Urothelium cell line (cell line): ENCODE measurements at regions not wholly inside any gene's neighbourhood (a gene's known extent, or its start where the extent isn't known, plus 50 kb on each side); places are given as distances from the start of the nearest gene placed in this dataset.
A peak's percentile ranks its signal among the peaks of the same experiment; 100 is the strongest.
"Not testable (repeated sequence)": the region's sequence is repeated elsewhere in the genome, so short reads cannot be mapped to it uniquely, and the experiment has no call there.

Experiments
- DNase-seq: peaks from one replicate; pipeline ENCODE4 v3.0.0; 2011; ENCODE audit warnings: low spot score, mixed read lengths
- FAIRE-seq: peaks from 2 replicates; lab custom pipeline; 2011; peaks lifted over from hg19 to GRCh38; lab: Jason Lieb, UNC

DNA sequence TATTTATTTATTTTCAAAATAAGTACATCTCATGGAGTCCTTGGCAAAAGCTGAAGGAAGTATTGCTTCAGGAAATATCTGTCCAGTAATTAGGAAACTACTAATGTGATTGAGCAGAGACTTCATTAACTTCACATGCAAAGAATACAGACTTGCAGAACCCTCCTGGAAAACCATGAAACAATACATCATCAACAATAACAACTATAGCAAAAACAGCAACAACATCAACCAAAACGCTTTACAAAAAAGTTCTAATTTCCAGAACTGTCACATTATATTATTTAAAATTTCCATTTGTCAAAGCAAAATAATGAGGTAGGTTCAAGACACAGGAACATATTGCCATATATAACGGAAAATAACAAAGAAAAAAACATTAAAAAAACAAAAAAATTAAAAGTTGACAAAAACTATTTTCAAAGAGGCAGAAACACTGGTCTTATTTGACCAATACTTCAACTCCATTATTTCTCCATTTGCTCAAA, 79.8 kb upstream of the TOP3B start:
- DNase-seq = no peak
- FAIRE-seq = no peak

DNA sequence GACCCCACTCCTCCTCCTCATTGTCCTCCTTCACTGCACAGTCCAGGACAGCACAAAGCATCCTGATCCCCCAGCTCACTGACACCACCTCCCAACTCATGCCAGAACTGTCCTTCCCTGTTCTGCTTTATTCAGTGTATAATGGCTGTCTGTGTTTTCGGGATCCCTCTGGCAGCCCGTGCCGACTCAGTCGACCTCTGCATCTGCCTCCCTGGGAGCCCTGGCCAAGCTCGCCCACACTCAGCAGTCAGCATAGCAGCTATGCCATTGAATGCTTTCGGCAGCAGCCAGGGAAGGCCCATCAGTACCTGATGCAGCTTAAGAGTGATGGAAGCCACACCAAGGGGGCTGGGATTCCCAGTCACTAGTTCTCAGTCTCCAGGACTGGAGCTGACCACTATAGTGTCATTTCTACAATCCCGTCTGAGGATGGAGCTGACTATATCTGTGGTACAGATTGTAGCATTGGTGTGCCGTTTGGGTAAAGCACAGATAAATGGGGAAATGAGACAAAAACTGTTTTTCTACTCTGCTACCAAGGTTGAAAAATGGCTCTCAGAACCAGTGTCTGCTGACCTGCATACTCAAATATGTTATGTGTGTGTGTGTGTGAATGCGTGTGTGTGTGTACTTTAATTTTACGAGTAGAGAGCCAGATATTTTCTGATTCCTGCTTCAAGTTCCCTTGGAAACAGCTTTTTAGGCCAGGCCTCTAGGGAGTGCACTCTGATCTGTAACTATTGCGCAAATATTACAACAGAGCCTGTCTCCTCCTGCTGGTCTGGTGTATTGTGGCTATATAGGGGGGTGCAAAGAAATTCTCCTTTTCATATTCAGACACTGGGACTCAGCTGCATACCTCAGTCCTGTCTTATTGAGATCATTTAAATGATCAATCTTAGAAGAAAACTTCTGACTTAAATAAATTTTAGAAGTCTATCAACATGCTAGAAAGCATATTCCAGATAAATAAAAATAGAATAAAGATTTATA, 78.8 kb upstream of the TOP3B start:
- FAIRE-seq (peak; percentile 17), DNase-seq (no peak)

DNA sequence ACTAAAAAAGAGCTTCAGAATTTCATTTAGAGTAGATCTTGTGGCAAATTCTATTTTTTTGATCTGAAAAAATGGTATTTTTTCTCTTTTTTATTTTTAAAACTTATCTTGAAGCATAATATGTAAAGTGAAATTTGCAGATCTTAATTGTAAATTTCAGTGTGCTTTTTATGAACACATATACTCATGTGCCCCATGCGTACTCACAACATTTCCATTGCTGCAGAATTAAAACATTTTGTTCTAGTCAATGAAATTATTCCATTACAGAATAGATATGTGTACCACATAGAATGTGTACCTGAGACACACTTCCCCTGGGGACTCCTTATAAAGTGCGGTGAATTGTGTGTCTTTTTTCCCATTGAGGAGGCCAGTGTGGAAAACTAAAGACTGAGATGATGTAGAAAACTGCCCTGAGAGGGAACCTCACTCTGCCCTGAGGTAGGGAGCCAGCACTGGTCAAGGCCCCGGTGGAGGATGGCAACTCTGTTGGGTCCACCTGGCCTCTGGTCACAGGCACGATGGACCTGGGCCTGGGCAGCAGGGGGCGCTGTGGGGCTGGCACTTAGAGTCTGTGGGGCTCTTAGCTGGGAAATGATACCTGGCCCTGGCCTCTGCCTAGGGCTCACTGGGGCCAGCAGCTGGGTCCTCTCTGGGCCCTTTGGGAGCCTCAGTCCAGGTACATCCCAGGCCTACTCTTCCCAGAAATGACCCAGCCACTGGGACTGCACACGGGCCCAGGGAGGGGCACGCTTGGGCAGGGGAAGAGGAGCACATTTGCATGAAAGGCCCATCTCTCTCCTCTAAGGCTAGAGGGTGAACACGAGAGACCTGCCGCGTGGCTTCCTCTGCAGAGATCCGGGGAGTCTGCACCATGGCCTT, 77.9 kb upstream of the TOP3B start:
- DNase-seq = peak; percentile 79
- FAIRE-seq = peak; percentile 66

DNA sequence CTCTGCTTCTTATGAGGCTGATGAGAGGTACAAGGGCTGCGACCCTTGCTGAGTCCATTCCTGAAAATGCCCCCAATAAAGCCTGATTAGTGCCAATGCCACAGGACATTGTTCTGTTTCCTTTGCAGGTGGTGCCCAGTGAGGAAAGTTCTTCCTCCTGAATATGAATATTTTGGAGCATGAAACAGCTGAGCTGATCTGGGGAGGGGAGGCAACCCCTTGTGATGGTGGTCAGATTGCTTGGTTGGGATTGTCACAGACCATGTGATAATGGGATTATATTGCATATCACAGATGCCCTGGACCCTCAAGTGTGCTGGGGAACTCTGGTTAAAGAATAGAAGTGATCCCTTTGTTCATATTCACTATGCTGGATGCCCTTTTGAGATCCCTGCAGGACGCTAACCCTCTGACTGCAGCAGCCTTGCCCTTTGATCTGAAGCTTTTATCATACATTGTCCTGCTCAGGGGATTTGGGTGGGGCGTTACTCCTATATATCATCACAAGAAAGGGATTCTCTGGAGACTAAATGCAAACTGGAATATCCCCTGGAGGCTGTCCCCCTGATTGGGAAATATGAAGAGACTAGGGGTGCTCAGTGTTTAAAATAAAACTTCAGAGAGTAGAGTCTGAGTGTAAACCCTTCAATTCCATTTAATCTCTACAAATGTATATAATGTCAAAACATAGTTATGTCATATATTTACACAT, 76.9 kb upstream of the TOP3B start:
- DNase-seq = no peak
- no peak for FAIRE-seq

DNA sequence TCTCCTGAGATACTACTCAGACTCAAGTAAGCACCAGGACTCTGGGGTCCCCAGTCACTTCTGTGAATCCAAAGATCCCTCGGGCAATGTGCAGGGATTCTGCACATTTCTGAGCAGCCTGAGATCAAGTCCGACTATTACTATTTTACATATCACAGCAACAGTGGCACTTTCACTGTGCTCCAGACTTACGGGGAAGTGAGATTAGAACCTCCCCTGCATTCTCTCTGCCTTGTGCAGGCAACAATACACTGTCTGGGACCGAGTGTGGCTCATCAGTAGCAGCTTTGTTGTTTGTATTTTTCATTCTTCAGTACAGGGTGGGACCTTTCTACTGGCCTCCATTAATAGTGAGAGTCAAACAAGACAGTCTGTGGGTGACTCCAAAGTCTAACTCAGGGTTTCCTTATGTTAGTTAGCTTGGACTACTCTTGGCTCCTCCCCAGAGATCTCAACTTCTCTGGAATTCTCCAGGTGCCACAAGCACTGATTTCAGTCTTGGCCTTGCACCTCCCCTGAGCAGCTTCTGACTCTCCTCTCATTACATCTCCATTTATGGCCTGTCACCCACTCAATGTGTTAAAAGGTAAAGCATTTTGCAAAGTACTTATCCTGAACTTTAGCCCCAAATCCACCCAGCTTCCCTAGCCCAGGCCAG, 76.2 kb upstream of the TOP3B start:
- DNase-seq (no peak), FAIRE-seq (no peak)

DNA sequence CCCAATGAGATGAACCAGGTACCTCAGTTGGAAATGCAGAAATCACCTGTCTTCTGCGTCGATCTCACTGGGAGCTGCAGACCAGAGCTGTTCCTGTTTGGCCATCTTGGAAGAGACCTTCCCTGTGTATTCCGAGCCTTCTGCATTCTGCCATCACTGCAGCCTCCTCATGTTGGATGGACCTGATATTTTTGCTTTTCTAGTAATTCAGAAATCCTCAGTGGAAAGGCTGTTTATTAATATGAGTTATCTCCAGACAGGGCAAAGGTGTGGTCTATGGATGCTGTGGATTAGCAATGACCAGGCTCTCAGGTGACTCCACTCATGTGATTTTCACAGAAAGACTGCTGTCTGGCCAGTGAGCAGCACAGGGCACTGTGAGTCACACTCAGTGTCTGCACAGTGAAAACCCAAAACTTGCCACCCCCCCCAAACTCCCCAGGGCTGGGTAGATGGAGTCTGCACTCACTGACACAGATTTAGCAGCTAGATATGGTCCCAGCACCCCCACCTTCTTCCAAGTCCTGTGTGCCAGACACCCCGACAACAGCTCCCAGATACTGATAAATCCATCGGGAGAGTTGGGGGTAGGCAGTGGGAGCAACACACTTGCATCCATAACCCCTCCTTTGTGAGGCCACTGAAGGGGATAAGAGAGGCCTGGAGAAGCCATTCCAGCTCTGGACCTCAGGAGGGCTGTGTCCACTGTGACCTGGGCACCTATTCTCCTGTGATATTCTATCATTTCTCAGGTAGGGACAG, 75.2 kb upstream of the TOP3B start:
- FAIRE-seq = no peak
- no peak for DNase-seq

DNA sequence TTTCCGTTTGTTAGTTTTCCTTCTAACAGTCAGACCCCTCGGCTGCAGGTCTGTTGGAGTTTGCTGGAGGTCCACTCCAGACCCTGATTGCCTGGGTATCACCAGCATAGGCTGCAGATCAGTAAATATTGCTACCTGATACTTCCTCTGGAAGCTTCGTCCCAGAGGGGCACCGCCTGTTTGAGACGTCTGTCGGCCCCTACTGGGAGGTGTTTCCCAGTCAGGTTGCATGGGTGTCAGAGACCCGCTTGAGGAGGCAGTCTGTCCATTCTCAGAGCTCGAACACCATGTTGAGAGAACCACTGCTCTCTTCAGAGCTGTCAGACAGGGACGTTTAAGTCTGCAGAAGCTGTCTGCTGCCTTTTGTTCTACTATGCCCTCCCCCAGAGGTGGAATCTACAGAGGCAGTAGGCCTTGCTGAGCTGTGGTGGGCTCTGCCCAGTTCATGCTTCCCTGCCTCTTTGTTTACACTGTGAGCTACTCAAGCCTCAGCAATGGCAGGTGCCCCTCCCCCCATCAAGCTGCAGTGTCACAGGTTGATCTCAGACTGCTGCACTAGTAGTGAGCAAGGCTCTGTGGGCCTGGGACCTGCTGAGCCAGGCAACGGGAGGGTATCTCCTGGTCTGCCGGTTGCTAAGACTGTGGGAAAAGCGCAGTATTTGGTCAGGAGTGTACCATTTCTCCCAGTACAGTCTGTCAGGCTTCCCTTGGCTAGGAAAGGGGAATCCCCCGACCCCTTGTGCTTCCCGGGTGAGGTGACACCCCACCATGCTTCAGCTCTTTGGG, 74.4 kb upstream of the TOP3B start:
- not testable (repeated sequence) for DNase-seq, FAIRE-seq

DNA sequence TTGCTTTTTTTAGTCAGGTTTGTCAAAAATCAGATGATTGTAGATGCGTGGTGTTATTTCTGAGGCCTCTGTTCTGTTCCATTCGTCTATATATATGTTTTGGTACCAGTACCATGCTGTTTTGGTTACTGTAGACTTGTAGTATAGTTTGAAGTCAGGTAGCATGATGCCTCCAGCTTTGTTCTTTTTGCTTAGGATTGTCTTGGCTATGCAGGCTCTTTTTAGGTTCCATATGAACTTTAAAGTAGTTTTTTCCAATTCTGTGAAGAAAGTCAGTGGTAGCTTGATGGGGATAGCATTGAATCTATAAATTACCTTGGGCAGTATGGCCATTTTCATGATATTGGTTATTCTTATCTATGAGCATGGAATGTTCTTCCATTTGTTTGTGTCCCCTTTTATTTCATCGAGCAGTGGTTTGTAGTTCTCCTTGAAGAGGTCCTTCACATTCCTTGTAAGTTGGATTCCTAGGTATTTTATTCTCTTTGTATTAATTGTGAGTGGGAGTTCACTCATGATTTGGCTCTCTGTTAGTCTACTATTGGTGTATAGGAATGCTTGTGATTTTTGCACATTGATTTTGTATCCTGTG, 70.1 kb upstream of the TOP3B start:
- FAIRE-seq, DNase-seq: not testable (repeated sequence)

DNA sequence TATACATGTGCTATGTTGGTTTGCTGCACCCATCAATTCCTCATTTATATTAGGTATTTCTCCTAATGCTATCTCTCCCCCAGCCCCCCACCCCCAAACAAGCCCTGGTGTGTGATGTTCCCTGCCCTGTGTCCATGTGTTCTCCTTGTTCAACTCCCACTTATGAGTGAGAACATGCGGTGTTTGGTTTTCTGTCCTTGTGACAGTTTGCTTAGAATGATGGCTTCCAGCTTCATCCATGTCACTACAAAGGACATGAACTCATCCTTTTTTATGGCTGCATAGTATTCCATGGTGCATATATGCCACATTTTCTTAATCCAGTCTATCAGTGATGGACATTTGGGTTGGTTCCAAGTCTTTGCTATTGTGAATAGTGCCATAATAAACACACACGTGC, 68.4 kb upstream of the TOP3B start:
- FAIRE-seq, DNase-seq: not testable (repeated sequence)

DNA sequence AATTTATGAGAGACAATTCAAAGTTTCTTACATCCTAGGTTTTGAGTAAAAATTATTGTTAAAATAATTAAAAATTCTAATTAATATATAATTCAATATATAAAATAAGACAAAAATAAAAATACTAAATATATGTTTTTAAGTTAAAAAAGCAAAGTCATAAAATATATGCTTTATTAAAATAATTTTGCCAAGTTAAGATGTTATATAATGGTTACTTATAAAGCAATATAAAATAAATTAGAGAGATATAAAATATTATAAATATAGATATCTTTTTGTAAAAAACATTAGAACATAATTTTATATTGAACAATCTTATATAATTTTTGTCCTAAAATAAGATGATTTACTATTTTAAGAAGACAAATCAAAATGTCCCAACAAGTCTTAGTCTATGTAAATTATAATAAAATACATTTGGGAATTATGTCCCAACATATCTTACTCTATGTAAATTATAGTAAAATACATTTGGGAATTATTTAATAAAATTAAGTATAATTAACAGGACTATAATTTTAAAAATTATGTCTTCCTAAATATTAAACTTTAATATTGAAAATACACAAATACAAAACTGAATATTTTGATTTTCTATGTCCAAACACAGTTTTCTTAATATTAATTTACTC, 67.7 kb upstream of the TOP3B start:
- DNase-seq (no peak), FAIRE-seq (no peak)

DNA sequence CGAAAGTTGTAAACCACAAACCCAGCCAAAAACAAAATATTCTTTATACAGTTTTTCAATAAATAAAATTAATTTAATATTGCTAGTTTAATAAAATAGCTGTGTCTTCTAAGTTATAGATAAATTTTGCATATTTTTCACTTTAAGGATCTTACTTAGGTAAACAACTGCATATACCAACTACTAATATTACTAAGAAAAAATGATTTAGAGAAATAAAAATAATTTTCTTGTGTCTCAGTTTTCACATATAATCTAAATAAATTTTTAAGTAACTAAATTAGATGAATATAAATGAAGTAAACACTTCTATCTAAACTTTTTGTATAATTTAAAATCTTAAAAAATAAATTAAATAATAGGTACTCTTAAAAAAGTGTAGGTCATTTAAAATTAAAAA, 67.1 kb upstream of the TOP3B start:
- DNase-seq = no peak
- no peak for FAIRE-seq

DNA sequence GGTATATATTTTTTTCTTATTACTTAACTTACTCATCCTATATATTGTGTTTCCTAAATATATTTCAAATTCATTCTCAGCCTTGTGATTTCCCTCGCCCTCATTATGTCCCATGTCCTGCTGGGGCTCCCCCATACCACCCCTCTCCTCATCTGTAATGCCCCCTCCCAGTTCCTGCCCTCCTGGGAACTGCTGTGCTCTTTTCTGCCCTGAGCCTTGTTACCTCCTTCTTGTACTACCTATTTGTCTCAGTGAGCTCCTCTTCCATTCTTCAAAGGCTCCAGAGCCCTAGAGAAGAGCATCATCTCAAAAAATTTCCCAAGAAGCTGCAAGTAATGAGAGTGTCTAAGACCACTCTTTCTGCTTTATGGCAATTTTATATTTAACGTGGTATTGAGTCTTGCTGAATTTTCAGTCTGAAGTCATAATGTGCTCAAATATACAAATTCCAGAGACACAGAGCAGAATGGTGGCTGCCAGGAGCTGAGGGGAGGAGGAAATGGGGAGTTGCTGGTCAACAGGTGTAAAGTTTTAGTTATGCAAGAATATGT, 66.5 kb upstream of the TOP3B start:
- DNase-seq (no peak), FAIRE-seq (no peak)

DNA sequence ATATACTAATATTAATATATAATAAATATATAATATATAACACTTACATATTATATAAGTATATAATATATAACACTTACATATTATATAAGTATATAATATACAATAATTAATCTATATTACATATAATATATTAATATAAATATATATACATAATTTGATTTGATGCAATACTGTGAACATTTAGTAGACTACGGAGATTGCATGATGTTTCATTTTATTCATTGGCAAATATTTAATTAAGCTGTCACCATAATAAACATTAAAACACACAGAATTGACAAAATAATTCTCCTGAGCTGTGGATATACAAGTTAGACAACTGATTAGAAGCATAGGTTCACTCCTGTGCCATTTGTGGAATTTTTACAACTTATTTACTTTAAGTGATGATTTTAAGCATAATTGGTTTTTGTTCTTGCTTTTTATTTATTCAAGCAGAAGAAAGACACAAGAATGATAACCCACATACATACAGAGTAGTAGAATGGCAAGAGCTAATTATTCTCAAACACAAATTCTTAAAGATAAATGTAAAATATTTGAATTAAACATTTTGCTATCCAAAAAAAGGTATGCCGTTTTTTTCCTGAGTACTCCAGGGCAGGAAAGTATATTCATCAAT, 65.8 kb upstream of the TOP3B start:
- FAIRE-seq = no peak

DNA sequence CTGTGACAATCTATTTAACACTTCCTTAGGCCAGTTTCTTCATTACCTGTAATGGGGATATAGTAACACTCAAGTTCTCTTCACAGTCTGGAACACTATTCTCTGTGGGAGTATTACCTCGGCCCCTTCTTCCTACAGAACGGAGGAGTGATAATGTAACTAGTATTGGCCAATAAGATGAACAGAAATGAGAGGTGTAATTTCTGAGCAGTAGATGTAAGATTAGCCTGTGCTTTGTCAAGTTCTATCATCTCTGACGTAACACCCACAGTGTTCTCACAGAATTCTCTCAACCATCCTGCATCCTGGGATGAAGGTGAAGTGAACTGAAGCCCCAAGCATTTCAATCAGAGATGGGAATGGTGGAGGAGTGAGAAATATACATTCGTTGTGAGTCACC, 65.2 kb upstream of the TOP3B start:
- DNase-seq (no peak), FAIRE-seq (peak; percentile 30)

More for the DNA sequence above, 65.8 kb upstream of the TOP3B start:
- no peak for DNase-seq

DNA sequence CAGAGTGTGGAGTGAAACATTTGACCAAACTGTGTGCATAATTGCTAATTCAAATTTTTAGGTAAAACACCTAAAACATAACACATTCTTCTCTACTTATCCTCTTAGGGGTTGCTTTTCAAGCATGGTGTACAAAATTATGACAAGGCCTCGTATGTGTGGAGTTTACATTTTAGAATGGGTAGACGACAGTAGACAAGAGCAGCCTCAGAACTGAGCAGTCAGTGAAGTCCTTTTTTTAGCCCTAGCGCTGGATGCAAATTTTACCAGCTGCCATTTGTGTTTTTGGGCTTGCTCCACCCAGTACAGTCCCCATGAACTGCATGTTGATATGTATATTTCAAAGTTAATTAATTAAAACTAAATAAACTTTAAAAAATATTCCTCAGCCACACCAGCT, 64.7 kb upstream of the TOP3B start:
- no peak for DNase-seq
- peak; percentile 37 for FAIRE-seq

DNA sequence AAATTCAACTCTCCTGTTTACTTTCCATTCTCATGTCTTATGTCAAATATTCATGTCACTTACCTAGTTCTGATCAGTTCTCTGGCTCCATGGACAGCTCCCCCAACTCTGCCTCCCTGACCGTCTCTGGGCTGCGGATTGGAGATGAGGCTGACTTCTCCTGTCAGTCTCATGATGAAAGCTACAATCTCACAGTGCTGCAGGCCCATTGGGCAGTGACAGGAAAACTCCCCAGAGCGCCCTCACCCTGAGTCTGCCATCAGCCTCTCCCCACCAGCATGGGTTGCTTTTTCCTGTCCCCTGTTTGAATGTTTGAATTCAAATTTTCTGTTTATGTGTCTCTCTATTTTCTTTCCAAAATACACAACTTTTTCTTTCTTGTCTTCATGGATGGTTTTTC, 63.8 kb upstream of the TOP3B start:
- DNase-seq (no peak), FAIRE-seq (no peak)
